GM12874 (cell line): ENCODE measurements at regions not wholly inside any gene's neighbourhood (a gene's known extent, or its start where the extent isn't known, plus 50 kb on each side); places are given as distances from the start of the nearest gene placed in this dataset.

Source experiments
- TF ChIP-seq, protein P1 (sequence below): IDR thresholded peaks from 2 replicates; pipeline ENCODE4 v1.5.1; 2011; ENCODE audit warnings: low read depth, mild to moderate bottlenecking, control low read depth, low read length, moderate library complexity; ENCODE audit not compliant: insufficient read depth

GRCh38 chr4:155479835-155480234, 103.1 kb upstream of the MAP9 start:
- TF ChIP-seq, protein P1, sequence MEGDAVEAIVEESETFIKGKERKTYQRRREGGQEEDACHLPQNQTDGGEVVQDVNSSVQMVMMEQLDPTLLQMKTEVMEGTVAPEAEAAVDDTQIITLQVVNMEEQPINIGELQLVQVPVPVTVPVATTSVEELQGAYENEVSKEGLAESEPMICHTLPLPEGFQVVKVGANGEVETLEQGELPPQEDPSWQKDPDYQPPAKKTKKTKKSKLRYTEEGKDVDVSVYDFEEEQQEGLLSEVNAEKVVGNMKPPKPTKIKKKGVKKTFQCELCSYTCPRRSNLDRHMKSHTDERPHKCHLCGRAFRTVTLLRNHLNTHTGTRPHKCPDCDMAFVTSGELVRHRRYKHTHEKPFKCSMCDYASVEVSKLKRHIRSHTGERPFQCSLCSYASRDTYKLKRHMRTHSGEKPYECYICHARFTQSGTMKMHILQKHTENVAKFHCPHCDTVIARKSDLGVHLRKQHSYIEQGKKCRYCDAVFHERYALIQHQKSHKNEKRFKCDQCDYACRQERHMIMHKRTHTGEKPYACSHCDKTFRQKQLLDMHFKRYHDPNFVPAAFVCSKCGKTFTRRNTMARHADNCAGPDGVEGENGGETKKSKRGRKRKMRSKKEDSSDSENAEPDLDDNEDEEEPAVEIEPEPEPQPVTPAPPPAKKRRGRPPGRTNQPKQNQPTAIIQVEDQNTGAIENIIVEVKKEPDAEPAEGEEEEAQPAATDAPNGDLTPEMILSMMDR = no peak

- TF ChIP-seq, protein P1 = no peak
Measured at GRCh38 chr4:155478336-155478835, 101.6 kb upstream of the MAP9 start.

- TF ChIP-seq, protein P1 = no peak
Measured at GRCh38 chr4:155474758-155475157, 98.0 kb upstream of the MAP9 start.

DNA sequence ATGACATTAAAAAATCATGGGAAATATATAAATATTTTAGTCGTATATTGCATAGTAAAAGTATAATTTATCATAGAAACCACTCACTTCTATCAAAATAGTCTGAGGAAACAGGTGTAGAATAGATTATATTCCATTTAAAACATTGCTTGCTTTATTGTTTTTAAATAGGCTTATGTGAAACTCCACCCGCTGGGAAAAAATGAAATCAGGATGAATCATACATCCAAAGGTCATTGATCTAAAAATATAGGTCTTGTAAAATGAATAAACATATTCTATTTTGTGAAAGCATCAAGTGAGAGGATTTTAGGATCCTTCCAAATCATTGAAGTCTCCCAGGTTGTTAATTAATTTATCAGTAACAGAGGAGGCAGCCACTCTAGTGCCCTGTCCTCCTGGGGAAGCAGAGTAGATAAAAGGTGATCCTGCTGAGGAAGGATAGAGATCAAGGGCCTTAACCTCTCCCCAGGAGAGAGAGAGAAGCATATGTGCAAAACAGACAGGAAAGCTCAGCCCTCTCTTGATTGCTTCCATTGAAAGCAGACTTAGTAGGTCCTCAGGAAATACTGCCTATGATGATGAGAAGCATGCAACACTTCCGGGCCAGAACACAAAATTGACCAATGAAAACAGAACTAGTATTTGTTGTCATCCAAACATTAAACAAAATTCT, 96.8 kb upstream of the MAP9 start:
- TF ChIP-seq, protein P1 = no peak

DNA sequence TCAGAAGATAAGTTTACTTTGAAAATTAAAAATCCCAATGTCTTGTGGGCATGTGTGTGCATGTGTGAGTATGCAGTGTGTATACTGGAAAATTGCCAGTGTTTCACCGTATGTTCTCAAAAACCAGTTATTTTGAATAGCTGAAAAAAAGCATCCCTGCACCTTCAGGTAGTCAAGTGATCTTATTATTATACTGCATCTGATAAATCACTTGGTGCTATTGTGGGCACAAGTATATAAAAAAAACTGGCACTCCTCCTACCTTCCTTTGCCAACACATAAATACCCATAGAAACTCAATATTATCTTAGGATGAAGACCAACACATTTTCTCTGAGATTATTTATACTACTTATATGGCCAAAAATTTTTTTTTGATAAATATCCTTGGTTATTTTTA, 91.5 kb upstream of the MAP9 start:
- TF ChIP-seq, protein P1 = no peak

DNA sequence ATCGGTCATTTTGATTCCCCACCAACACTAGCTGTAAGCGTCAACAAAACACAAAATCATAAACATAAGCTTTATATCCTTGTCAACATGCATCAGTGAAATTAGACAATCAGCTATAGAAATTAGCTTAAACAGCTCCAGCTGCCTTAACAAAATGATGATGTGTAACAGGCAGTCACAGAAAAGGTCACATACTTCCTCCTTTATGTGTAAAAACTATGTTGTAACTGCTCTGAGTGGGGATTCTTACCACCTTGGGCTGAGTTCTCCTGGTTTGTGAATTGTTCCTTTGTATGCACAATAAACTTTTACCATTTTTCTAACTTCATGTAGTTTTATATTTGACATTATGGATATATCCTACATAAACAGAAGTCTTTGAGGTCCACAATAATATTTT, 73.9 kb upstream of the MAP9 start:
- TF ChIP-seq, protein P1 = no peak

DNA sequence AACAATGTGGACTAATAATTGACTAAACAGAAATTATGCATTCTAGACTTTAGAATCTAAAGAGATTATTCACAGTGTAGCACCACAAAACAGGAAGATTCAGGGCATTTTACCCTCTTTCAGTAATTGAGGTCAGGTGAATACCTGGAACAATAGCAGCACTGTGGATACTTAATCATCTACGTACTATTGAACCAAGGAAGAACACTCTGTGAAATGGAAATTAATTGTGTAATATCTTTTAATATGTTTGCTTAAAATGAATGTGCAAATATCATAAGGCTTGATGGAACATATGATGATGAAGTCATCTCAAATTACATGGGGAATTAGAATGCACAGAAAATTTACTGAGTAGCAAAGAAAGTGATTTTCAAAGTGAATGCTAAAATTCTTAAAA, 68.5 kb upstream of the MAP9 start:
- TF ChIP-seq, protein P1 = no peak
